RWPE1 (cell line): ENCODE measurements at regions not wholly inside any gene's neighbourhood (a gene's known extent, or its start where the extent isn't known, plus 50 kb on each side); places are given as distances from the start of the nearest gene placed in this dataset.

Source experiments
- CTCF ChIA-PET: fragments of 350-600 bp; sonication (Branson Sonifier 250); formaldehyde crosslinking; extraction: SDS; loops from one replicate; lab custom pipeline; 2021; lab: Yijun Ruan, JAX
- POLR2A ChIA-PET: fragments of 400-600 bp; formaldehyde crosslinking; extraction: SDS; loops from one replicate; lab custom pipeline; 2020; ENCODE audit warnings: antibody characterized with exemption; ENCODE audit not compliant: low non-redundant PET; lab: Yijun Ruan, JAX
- DNase-seq: peaks from one replicate; pipeline ENCODE4 v3.0.0; 2012; ENCODE audit warnings: low spot score
- H3K27ac ChIP-seq: fragments of 450-650 bp; 2 replicates; pipeline ENCODE4 v1.5.1; 2017
- TF ChIP-seq, protein P1 (sequence below): fragments of 450-650 bp; conservative IDR thresholded peaks from 2 replicates; pipeline ENCODE4 v1.5.1; 2017; ENCODE audit warnings: low read depth, mild to moderate bottlenecking

DNA sequence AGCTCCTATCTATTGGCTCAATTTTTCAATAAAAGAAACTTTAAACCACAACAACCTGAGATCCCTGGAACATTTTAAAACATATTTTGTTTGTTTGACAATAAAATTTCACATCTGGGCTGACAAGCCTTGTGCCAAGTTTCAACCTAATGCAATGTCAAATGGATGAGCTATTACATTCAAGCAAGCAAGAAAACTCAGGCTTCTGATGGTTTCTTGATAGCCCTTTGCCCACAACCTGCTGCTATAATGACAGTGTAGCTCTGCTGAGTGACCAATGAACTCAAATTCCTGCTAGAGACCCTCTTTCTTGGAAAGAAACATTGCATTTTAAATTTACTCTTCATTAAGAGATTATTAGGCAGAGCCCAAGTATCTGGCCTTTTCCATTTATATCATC, 472.9 kb downstream of the ARHGEF28 start:
- TF ChIP-seq, protein P1, sequence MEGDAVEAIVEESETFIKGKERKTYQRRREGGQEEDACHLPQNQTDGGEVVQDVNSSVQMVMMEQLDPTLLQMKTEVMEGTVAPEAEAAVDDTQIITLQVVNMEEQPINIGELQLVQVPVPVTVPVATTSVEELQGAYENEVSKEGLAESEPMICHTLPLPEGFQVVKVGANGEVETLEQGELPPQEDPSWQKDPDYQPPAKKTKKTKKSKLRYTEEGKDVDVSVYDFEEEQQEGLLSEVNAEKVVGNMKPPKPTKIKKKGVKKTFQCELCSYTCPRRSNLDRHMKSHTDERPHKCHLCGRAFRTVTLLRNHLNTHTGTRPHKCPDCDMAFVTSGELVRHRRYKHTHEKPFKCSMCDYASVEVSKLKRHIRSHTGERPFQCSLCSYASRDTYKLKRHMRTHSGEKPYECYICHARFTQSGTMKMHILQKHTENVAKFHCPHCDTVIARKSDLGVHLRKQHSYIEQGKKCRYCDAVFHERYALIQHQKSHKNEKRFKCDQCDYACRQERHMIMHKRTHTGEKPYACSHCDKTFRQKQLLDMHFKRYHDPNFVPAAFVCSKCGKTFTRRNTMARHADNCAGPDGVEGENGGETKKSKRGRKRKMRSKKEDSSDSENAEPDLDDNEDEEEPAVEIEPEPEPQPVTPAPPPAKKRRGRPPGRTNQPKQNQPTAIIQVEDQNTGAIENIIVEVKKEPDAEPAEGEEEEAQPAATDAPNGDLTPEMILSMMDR = no peak
- POLR2A ChIA-PET = no interaction called here
- DNase-seq = no peak
- H3K27ac ChIP-seq = no peak overlapping the region
- CTCF ChIA-PET = interaction anchor here (0.9 kb wide), 1 partner anchor 23 kb away, joined by 3 read pairs; no protein-coding TSS in a partner anchor

DNA sequence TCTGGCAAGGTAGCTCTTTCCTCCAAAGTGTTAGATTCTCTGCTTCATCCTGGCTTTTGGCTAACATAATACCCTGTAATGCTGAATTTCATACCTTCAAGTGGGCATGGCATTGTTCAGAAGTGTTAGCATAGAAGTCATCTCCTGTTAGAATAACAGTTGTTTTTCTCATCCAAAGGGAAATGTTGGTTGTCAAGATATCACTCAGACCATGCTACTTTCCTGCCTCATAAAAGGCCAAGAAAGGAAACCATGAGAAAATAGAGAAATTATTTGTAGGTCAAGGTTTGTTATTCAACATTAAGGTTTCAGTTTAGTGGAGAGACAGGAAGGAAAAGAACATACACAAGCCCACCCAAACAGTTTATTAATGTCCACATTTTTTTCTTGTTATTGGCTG, 472.5 kb downstream of the ARHGEF28 start:
- no peak for DNase-seq
- ChIA-PET POLR2A (no interaction called here), CTCF (interaction anchor here (0.7 to 0.9 kb wide), 2 partner anchors 23 to 84 kb away, joined by 3 read pairs; no protein-coding TSS in a partner anchor)
- TF ChIP-seq, protein P1 = no peak
- H3K27ac ChIP-seq = no peak overlapping the region

DNA sequence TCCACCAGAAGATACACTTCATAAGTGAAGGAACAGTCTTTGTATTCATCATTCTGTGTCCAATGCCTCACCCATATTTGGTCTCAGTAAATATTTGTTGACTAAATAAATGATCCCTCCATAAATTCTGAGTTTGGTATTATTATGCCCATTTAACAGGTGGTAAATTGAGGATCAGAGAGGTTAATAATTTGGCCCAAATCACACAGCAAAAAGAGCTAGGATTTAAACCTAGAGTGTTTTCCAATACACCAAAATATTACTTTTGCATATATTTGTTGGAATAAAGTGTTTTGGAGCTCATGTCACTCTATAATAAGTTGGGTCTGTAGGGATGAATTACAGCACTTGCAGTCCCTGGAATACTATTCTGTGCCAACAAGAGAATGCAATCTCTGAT, 470.3 kb downstream of the ARHGEF28 start:
- no peak for DNase-seq
- no peak overlapping the region for H3K27ac ChIP-seq
- ChIA-PET POLR2A (no interaction called here), CTCF (interaction anchor here (0.6 kb wide), 1 partner anchor 107 kb away, joined by 4 read pairs; no protein-coding TSS in a partner anchor)
- TF ChIP-seq, protein P1 = no peak

DNA sequence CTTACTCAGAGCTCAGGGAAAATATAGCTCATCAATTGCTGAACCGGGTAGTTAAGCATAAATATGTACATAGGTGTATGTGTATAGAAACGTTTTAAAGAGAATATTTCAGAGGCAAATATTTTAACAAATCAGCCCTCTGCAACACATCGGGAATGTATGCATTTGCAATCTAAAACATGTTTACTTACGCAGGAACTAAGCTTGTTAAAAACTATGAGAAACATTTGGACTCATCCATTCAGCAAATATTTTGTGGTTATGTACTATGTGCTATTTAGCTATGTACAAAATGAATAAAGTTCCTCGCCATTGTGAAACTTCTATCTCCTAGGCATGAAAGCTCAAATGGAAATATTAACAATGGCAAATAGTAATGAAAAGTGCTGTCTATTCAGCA, 469.9 kb downstream of the ARHGEF28 start:
- no peak for DNase-seq
- ChIA-PET POLR2A (no interaction called here), CTCF (no interaction called here)
- TF ChIP-seq, protein P1 = no peak
- H3K27ac ChIP-seq = no peak overlapping the region

DNA sequence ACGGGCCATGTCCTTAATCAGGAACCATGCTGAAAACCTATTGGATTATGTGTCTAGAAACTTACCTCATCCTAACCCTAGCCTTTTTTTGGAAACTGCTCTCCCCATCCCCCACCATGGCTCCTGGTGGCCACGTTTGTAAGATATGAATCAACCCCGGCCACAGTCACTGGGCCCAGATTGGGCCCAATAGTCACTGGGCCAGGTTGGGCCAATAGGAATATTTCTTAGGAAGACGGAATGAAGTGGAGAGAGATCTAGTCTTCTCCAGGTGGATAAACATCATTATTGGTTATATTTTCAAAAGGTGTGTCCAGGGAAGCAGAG, 468.7 kb downstream of the ARHGEF28 start:
- ChIA-PET POLR2A (no interaction called here), CTCF (no interaction called here)
- DNase-seq = no peak
- TF ChIP-seq, protein P1 = no peak
- no peak overlapping the region for H3K27ac ChIP-seq

DNA sequence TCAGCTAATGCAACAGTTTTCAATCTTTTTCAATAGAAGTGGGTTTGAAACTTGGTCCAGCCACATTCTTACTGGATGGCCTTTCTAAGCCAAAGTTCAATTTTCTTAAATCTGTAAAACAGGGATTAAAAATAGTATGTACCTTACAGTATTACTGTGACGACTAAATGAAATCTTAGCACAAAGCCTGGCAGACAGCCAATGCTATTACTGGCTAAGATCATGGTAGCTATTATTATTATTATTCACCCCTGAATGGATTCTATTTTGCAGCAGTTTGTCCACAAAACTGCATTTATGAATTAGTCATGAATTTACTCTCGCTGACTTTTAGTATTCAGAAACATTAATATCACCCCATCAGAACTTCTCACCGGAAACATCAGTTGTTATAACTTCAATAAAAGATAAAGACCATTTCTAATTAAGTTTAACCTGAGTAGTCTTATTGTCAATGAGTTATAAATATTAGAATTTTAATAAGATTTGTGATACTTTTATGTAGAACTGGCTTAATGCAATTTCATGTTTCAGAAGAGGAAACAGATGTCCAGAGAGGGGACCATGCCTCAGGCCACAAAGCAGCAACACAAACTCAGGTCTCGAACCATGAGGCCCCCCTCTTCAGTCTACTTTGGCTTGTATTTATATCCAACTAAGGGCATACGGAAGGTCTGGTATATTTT, 468.2 kb downstream of the ARHGEF28 start:
- no peak overlapping the region for H3K27ac ChIP-seq
- TF ChIP-seq, protein P1 = no peak
- POLR2A ChIA-PET = no interaction called here
- no peak for DNase-seq
- CTCF ChIA-PET = interaction anchor here (0.6 kb wide), 1 partner anchor 13 kb away, joined by 3 read pairs; no protein-coding TSS in a partner anchor
